C4-2B (cell line): ENCODE measurements at regions not wholly inside any gene's neighbourhood (a gene's known extent, or its start where the extent isn't known, plus 50 kb on each side); places are given as distances from the start of the nearest gene placed in this dataset.

Source experiments
- H3K27ac ChIP-seq: fragments of 450-650 bp; 2 replicates; pipeline ENCODE4 v1.5.1; 2017
- ZFX ChIP-seq: fragments of 450-650 bp; IDR thresholded peaks from 2 replicates; pipeline ENCODE4 v1.6.1; 2017
- TF ChIP-seq, protein P1 (sequence below): fragments of 450-650 bp; conservative IDR thresholded peaks from 2 replicates; pipeline ENCODE4 v1.5.1; 2017; ENCODE audit warnings: mild to moderate bottlenecking

- H3K27ac ChIP-seq: no peak overlapping the region
- TF ChIP-seq, protein P1, sequence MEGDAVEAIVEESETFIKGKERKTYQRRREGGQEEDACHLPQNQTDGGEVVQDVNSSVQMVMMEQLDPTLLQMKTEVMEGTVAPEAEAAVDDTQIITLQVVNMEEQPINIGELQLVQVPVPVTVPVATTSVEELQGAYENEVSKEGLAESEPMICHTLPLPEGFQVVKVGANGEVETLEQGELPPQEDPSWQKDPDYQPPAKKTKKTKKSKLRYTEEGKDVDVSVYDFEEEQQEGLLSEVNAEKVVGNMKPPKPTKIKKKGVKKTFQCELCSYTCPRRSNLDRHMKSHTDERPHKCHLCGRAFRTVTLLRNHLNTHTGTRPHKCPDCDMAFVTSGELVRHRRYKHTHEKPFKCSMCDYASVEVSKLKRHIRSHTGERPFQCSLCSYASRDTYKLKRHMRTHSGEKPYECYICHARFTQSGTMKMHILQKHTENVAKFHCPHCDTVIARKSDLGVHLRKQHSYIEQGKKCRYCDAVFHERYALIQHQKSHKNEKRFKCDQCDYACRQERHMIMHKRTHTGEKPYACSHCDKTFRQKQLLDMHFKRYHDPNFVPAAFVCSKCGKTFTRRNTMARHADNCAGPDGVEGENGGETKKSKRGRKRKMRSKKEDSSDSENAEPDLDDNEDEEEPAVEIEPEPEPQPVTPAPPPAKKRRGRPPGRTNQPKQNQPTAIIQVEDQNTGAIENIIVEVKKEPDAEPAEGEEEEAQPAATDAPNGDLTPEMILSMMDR: no peak
- no peak for TF ChIP-seq ZFX
Observed at GRCh38 chr1:67619080-67619479, 65.9 kb upstream of the GADD45A start.

DNA sequence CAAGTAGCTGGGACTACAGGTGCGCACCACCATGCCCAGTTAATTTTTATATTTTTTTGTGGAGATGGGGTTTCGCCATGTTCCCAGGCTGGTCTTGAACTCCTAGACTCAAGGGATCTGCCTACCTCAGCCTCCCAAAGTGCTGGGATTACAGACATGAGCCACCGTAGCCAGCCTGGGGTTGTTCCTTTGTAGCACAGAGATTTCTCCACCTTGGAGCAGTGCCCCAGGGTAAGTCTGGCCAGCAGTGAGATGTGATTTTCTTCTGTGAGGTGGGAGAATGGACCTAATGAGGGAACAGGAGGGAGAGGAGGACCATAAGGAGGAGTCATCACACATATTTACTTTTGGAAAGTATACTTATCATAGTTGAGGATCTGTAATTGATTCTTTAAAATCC is 61.1 kb upstream of the GADD45A start:
- H3K27ac ChIP-seq: no peak overlapping the region
- TF ChIP-seq, protein P1: no peak
- TF ChIP-seq ZFX: no peak

GRCh38 chr1:67624680-67625079 is 60.3 kb upstream of the GADD45A start:
- no peak overlapping the region for H3K27ac ChIP-seq
- no peak for TF ChIP-seq ZFX
- TF ChIP-seq, protein P1: no peak

- H3K27ac ChIP-seq: no peak overlapping the region
- TF ChIP-seq, protein P1: no peak
- no peak for TF ChIP-seq ZFX
Observed at GRCh38 chr1:67626090-67626860, 58.7 kb upstream of the GADD45A start.

GRCh38 chr1:67626861-67627235 is 58.2 kb upstream of the GADD45A start:
- H3K27ac ChIP-seq: no peak overlapping the region
- TF ChIP-seq, protein P1: no peak
- TF ChIP-seq ZFX: no peak

DNA sequence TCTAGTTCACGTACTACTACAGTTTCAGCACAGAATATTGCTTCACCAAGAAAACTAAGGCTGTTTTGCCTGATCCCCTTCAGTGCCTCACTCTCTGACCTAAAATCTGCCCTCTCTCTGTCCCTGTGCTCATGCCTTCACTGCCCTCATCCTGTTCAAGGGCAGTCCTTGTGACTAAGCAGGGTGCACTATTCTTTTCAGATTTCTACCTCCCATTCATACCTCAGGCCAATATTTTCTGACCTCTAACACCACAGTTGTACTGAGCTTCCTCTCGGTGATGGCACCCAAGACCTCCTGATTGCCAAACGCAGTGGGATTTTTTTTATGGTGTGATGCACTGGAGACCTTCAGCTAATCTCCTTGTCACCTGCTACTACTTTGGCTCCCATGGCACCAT is 57.7 kb upstream of the GADD45A start:
- no peak for TF ChIP-seq ZFX
- TF ChIP-seq, protein P1: no peak
- no peak overlapping the region for H3K27ac ChIP-seq

- TF ChIP-seq, protein P1: no peak
- TF ChIP-seq ZFX: no peak
- H3K27ac ChIP-seq: no peak overlapping the region
Observed at GRCh38 chr1:67627906-67628305, 57.1 kb upstream of the GADD45A start.
